Astrocyte of the cerebellum (primary cell): ENCODE measurements at regions not wholly inside any gene's neighbourhood (a gene's known extent, or its start where the extent isn't known, plus 50 kb on each side); places are given as distances from the start of the nearest gene placed in this dataset.

Source experiments
- DNase-seq: peaks from one replicate; pipeline ENCODE4 v3.0.0-alpha.2; 2011; ENCODE audit warnings: low read depth
- H3K4me3 ChIP-seq: 2 replicates; pipeline ENCODE4 v1.5.1; 2011; ENCODE audit warnings: mild to moderate bottlenecking, low read depth, low read length, moderate library complexity
- in situ Hi-C: cut with HindIII; loops from 2 replicates; pipeline ENCODE4 v1.10.0; 2017; ENCODE audit warnings: low sequenced_read_pairs
- TF ChIP-seq, protein P1 (sequence below): IDR thresholded peaks from 2 replicates; pipeline ENCODE4 v1.5.1; 2012; ENCODE audit warnings: low read length, low read depth, moderate library complexity, mild to moderate bottlenecking; ENCODE audit errors: missing control alignments

- TF ChIP-seq, protein P1, sequence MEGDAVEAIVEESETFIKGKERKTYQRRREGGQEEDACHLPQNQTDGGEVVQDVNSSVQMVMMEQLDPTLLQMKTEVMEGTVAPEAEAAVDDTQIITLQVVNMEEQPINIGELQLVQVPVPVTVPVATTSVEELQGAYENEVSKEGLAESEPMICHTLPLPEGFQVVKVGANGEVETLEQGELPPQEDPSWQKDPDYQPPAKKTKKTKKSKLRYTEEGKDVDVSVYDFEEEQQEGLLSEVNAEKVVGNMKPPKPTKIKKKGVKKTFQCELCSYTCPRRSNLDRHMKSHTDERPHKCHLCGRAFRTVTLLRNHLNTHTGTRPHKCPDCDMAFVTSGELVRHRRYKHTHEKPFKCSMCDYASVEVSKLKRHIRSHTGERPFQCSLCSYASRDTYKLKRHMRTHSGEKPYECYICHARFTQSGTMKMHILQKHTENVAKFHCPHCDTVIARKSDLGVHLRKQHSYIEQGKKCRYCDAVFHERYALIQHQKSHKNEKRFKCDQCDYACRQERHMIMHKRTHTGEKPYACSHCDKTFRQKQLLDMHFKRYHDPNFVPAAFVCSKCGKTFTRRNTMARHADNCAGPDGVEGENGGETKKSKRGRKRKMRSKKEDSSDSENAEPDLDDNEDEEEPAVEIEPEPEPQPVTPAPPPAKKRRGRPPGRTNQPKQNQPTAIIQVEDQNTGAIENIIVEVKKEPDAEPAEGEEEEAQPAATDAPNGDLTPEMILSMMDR = no peak
- in situ Hi-C loops = no loop called here
- no peak for DNase-seq
- H3K4me3 ChIP-seq = no peak overlapping the region
Measured at GRCh38 chr18:55076643-55077218, 117.5 kb upstream of the CCDC68 start.

DNA sequence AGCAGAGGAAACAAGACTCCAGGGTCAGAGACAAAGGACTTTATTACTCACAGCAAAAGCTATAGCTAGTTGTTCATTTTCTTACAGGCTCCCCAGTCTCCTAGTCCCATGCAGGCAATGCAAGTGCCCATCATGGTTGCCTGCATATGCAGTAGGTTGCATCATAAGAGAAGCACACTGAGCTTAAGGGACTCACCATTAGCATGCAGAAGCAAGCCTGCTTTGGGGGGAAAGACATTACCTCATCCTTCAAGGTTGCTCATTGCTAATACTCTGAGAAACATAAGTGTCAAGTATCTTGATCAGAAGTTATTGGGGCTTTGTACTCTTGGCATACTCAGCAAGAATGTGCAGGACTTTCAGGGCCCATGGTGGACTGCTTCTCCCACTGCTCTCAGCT is 114.6 kb upstream of the CCDC68 start:
- in situ Hi-C loops = no loop called here
- DNase-seq = no peak
- TF ChIP-seq, protein P1 = no peak
- no peak overlapping the region for H3K4me3 ChIP-seq

- no peak overlapping the region for H3K4me3 ChIP-seq
- DNase-seq = no peak
- TF ChIP-seq, protein P1 = no peak
- in situ Hi-C loops = no loop called here
Measured at GRCh38 chr18:55073116-55073515, 113.9 kb upstream of the CCDC68 start.

GRCh38 chr18:55072698-55073097 is 113.4 kb upstream of the CCDC68 start:
- TF ChIP-seq, protein P1 = no peak
- in situ Hi-C loops = no loop called here
- no peak for DNase-seq
- H3K4me3 ChIP-seq = no peak overlapping the region

DNA sequence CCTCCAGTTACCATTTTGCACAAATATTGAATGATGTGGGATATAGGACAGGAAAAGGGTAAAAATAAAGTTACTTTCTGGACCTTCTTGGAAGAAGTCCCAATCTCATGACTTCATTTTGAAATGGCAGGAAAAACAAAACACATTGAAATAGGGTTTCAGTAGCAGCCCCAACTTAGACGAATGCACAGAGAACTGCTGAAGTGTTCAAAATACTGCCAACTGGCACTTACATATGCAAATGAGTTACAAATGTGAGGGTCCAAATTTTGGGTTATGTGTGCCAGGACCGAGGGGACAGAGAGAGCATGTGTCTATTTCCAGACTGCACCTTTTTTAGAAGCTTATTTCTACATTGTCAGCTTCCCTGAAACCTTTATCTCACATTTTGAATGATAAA is 112.9 kb upstream of the CCDC68 start:
- DNase-seq = no peak
- in situ Hi-C loops = no loop called here
- TF ChIP-seq, protein P1 = no peak
- no peak overlapping the region for H3K4me3 ChIP-seq

DNA sequence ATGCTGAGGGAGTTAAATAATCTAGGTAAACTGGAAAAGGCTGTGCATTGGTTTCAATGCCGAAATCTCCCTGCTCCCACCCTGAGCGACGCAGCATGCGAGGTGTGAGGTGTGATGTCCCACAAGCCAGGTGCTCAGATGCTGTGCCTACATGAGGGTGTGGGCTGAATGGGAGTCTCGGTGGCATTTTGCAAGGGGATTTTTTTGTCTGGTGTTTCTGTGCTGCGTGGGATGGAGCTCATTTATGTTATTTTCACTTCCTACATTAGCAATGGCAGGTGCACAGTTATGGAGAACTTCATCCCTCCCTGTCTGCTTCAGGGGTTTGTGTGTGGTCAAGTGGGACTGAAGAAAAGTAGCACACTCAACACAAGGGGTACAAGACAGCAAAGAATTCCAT is 110.2 kb upstream of the CCDC68 start:
- H3K4me3 ChIP-seq = no peak overlapping the region
- in situ Hi-C loops = no loop called here
- TF ChIP-seq, protein P1 = no peak
- DNase-seq = no peak

DNA sequence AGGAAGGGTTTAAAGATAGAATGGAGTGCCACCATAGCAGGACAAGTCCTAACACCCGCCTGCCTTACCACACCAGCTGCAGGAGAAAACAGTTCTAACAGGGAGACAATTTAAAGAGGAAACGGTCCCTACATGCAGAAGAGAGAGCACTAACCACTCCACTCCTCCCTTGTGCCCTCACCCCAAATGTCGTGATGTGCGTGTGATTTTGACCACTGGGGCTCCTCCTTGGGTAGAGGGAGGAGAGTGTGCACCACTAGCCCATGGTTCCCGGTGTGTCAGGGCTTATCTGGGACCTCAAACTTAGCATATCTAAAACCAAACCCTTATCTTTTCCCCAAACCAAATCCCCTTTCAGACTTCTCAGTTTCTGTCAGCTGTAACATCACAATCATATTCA is 105.5 kb upstream of the CCDC68 start:
- TF ChIP-seq, protein P1 = no peak
- no peak for DNase-seq
- no peak overlapping the region for H3K4me3 ChIP-seq
- in situ Hi-C loops = no loop called here
